Neural progenitor cell (in vitro differentiated cells): ENCODE measurements at regions not wholly inside any gene's neighbourhood (a gene's known extent, or its start where the extent isn't known, plus 50 kb on each side); places are given as distances from the start of the nearest gene placed in this dataset.

Experiments
- DNase-seq: peaks from one replicate; pipeline ENCODE4 v3.0.0-alpha.2; 2016; ENCODE audit warnings: low spot score
- H2AFZ ChIP-seq: fragments of 200-600 bp; sonication (generic); replicated peaks from 2 replicates; pipeline ENCODE4 v1.6.1; 2016; ENCODE audit warnings: antibody characterized with exemption
- H3F3A ChIP-seq: fragments of 200-600 bp; sonication (generic); 2 replicates; pipeline ENCODE4 v1.6.1; 2016; ENCODE audit warnings: antibody characterized with exemption, low read depth
- H3K27ac ChIP-seq: fragments of 200-600 bp; sonication (generic); 2 replicates; pipeline ENCODE4 v1.5.1; 2016; ENCODE audit warnings: mild to moderate bottlenecking
- H3K27me3 ChIP-seq: fragments of 200-600 bp; sonication (generic); 2 replicates; pipeline ENCODE4 v1.6.1; 2016; ENCODE audit warnings: mild to moderate bottlenecking, moderate library complexity
- H3K36me3 ChIP-seq: fragments of 200-600 bp; sonication (generic); 2 replicates; pipeline ENCODE4 v1.5.1; 2016
- H3K4me1 ChIP-seq: fragments of 200-600 bp; sonication (generic); 2 replicates; pipeline ENCODE4 v1.6.1; 2016; ENCODE audit warnings: mixed run types
- H3K4me2 ChIP-seq: fragments of 200-600 bp; sonication (generic); 2 replicates; pipeline ENCODE4 v1.6.1; 2016
- H3K4me3 ChIP-seq: fragments of 200-600 bp; sonication (generic); 2 replicates; pipeline ENCODE4 v1.5.1; 2016
- H3K79me2 ChIP-seq: fragments of 200-600 bp; sonication (generic); 2 replicates; pipeline ENCODE4 v1.6.1; 2016; ENCODE audit warnings: low read depth
- H3K9ac ChIP-seq: fragments of 200-600 bp; sonication (generic); 2 replicates; pipeline ENCODE4 v1.6.1; 2016
- H3K9me3 ChIP-seq: fragments of 200-600 bp; sonication (generic); 2 replicates; pipeline ENCODE4 v1.5.1; 2016; ENCODE audit warnings: low read depth
- H4K20me1 ChIP-seq: fragments of 200-600 bp; sonication (generic); 2 replicates; pipeline ENCODE4 v1.6.1; 2016; ENCODE audit warnings: low read depth
- H3K27ac Mint-ChIP-seq: 3 replicates; pipeline ENCODE4 v1.8.0; 2021; ENCODE audit warnings: mixed read lengths
- H3K27me3 Mint-ChIP-seq: 2 replicates; pipeline ENCODE4 v1.8.0; 2022; ENCODE audit warnings: low read depth, mild to moderate bottlenecking, inconsistent platforms, moderate library complexity, mixed read lengths; ENCODE audit not compliant: insufficient read depth
- H3K36me3 Mint-ChIP-seq: 3 replicates; pipeline ENCODE4 v1.8.0; 2021; ENCODE audit warnings: mixed read lengths
- H3K4me1 Mint-ChIP-seq: 3 replicates; pipeline ENCODE4 v1.8.0; 2021; ENCODE audit warnings: mixed read lengths
- H3K4me3 Mint-ChIP-seq: 3 replicates; pipeline ENCODE4 v1.8.0; 2021; ENCODE audit warnings: mild to moderate bottlenecking, moderate library complexity, mixed read lengths
- H3K9me3 Mint-ChIP-seq: 3 replicates; pipeline ENCODE4 v1.8.0; 2020; ENCODE audit warnings: mixed read lengths
- CTCF ChIP-seq: fragments of 200-600 bp; sonication (generic); IDR thresholded peaks from 2 replicates; pipeline ENCODE4 v1.5.1; 2017; ENCODE audit warnings: antibody characterized with exemption, mild to moderate bottlenecking
- EZH2 ChIP-seq: fragments of 200-600 bp; sonication (generic); IDR thresholded peaks from 2 replicates; pipeline ENCODE4 v1.6.1; 2017; ENCODE audit warnings: antibody characterized with exemption, mild to moderate bottlenecking, moderate library complexity
- EZH2phosphoT487 ChIP-seq: fragments of 200-600 bp; sonication (generic); IDR thresholded peaks from 2 replicates; pipeline ENCODE4 v1.6.1; 2017; ENCODE audit warnings: antibody characterized with exemption

- no peaks in the 10 kb centered on the region for H3K4me1 ChIP-seq
- H3K27ac ChIP-seq, result no peak overlapping the region
- no peak overlapping the region for H2AFZ ChIP-seq
- no peaks in the 10 kb centered on the region for H3F3A ChIP-seq
- no peaks in the 10 kb centered on the region for H3K36me3 Mint-ChIP-seq
- no peak overlapping the region for H3K9ac ChIP-seq
- no peaks in the 10 kb centered on the region for H3K27me3 ChIP-seq
- H3K36me3 ChIP-seq, result no peaks in the 10 kb centered on the region
- TF ChIP-seq CTCF (no peak), EZH2phosphoT487 (no peak), EZH2 (no peak)
- no peak overlapping the region for H3K4me3 Mint-ChIP-seq
- H4K20me1 ChIP-seq, result no peaks in the 10 kb centered on the region
- H3K79me2 ChIP-seq, result no peaks in the 10 kb centered on the region
- H3K27me3 Mint-ChIP-seq, result no peaks in the 10 kb centered on the region
- H3K4me3 ChIP-seq, result no peak overlapping the region
- no peak overlapping the region for H3K27ac Mint-ChIP-seq
- no peaks in the 10 kb centered on the region for H3K9me3 Mint-ChIP-seq
- H3K4me1 Mint-ChIP-seq, result no peaks in the 10 kb centered on the region
- H3K4me2 ChIP-seq, result no peak overlapping the region
- H3K9me3 ChIP-seq, result no peaks in the 10 kb centered on the region
- DNase-seq, result no peak
These were observed 967.0 kb upstream of the FAT3 start for GRCh38 chr11:91257667-91258066.

- no peak overlapping the region for H3K27ac ChIP-seq
- H3K79me2 ChIP-seq, result no peaks in the 10 kb centered on the region
- no peak for TF ChIP-seq EZH2phosphoT487
- peak; percentile 91 for TF ChIP-seq CTCF
- no peak for TF ChIP-seq EZH2
- H3K9ac ChIP-seq, result no peak overlapping the region
- H3K4me3 ChIP-seq, result no peak overlapping the region
- no peaks in the 10 kb centered on the region for H3K9me3 ChIP-seq
- Mint-ChIP-seq H3K36me3 (no peaks in the 10 kb centered on the region), H3K9me3 (no peaks in the 10 kb centered on the region), H3K4me1 (no peaks in the 10 kb centered on the region), H3K4me3 (no peak overlapping the region), H3K27me3 (no peaks in the 10 kb centered on the region), H3K27ac (no peak overlapping the region)
- no peaks in the 10 kb centered on the region for H3K27me3 ChIP-seq
- no peaks in the 10 kb centered on the region for H4K20me1 ChIP-seq
- no peaks in the 10 kb centered on the region for H3F3A ChIP-seq
- no peaks in the 10 kb centered on the region for H3K4me1 ChIP-seq
- DNase-seq, result peak; percentile 65
- no peaks in the 10 kb centered on the region for H3K36me3 ChIP-seq
- no peak overlapping the region for H3K4me2 ChIP-seq
- H2AFZ ChIP-seq, result no peak overlapping the region
These were observed 976.3 kb upstream of the FAT3 start for GRCh38 chr11:91248199-91248807.

- Histone ChIP-seq H3K79me2 (no peaks in the 10 kb centered on the region), H3K9me3 (no peaks in the 10 kb centered on the region), H4K20me1 (no peaks in the 10 kb centered on the region), H3K4me1 (no peaks in the 10 kb centered on the region), H3K36me3 (no peaks in the 10 kb centered on the region), H3K27me3 (no peaks in the 10 kb centered on the region), H2AFZ (no peak overlapping the region), H3K27ac (no peak overlapping the region), H3F3A (no peaks in the 10 kb centered on the region), H3K9ac (no peak overlapping the region), H3K4me2 (no peak overlapping the region), H3K4me3 (no peak overlapping the region)
- TF ChIP-seq CTCF (no peak), EZH2phosphoT487 (no peak), EZH2 (no peak)
- Mint-ChIP-seq H3K36me3 (no peaks in the 10 kb centered on the region), H3K9me3 (no peaks in the 10 kb centered on the region), H3K27ac (no peak overlapping the region), H3K4me1 (no peaks in the 10 kb centered on the region), H3K4me3 (no peak overlapping the region), H3K27me3 (no peaks in the 10 kb centered on the region)
- DNase-seq, result no peak
These were observed 977.4 kb upstream of the FAT3 start for GRCh38 chr11:91247009-91247735.
